Retinal pigment epithelial cell (primary cell): ENCODE measurements at regions not wholly inside any gene's neighbourhood (a gene's known extent, or its start where the extent isn't known, plus 50 kb on each side); places are given as distances from the start of the nearest gene placed in this dataset.

ENCODE experiments used
- DNase-seq: peaks from one replicate; pipeline ENCODE4 v3.0.0-alpha.2; 2010; ENCODE audit warnings: low read depth
- H3K4me3 ChIP-seq: 2 replicates; pipeline ENCODE4 v1.5.1; 2011; ENCODE audit warnings: mild to moderate bottlenecking, low read length, control low read depth, moderate library complexity
- CTCF ChIP-seq: conservative IDR thresholded peaks from 2 replicates; pipeline ENCODE4 v1.5.1; 2011; ENCODE audit warnings: low read depth, low read length, control low read depth, inconsistent platforms

DNA sequence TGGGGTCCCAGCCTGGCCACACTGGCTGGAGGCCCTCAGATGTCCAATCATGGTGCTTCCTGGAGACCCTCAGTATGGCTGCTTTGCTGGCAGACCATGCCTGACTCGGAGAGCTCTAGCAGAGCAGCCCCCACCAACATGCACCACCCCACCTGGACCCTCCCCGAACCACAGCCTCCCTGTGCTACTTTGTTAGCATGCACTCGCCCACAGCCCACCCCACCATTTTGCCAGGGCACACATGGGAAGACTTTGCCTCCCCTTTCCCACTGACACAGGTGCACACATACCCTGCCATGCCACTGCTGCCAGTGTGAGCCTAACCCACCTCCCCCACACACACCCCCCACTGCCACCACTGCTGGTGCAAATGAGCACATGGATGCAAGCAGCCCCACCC, 497.5 kb upstream of the PBX1 start:
- no peak overlapping the region for H3K4me3 ChIP-seq
- DNase-seq = no peak
- no peak for TF ChIP-seq CTCF

- no peak overlapping the region for H3K4me3 ChIP-seq
- TF ChIP-seq CTCF = no peak
- no peak for DNase-seq
Measured at GRCh38 chr1:164064501-164064900, 494.5 kb upstream of the PBX1 start.

DNA sequence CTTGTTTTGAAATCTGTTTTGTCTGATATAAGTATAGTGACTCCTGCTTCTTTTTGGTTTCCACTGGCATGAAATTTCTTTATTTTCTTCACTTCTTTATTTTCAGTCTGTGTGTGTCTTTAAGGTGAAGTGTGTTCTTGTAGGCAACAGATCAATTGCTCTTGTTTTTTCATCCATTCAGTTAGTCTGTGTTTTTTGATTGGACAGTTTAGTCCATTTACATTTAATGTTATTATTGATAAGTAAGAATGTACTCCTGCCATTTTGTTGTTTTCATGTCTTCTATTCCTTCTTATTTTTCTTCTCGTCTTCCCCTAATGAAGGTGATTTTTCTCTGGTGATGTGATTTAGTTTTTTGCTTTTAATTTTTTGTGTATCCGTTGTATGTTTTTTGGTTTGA, 487.7 kb upstream of the PBX1 start:
- no peak for TF ChIP-seq CTCF
- no peak overlapping the region for H3K4me3 ChIP-seq

DNA sequence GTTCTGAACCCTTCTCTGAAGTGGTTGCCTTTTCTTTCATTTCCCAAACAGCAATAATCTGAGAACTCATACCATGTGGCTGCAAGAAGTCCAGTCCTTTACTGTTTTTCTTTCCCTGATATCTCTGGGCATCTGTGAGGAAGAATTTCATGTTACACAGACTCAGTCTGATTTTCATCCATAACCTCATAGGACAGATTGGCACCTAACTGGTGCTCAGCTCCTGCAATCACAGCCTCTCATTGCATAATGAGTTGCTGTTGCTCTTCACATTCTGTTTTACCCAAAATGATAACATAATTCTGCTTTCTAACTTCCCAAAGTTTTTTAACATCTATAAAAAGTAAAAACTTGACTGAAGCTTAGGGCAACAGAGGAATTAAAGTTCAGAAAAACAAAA, 472.2 kb upstream of the PBX1 start:
- no peak for DNase-seq
- no peak overlapping the region for H3K4me3 ChIP-seq
- no peak for TF ChIP-seq CTCF

More for the DNA sequence above, 487.7 kb upstream of the PBX1 start:
- no peak for DNase-seq

DNA sequence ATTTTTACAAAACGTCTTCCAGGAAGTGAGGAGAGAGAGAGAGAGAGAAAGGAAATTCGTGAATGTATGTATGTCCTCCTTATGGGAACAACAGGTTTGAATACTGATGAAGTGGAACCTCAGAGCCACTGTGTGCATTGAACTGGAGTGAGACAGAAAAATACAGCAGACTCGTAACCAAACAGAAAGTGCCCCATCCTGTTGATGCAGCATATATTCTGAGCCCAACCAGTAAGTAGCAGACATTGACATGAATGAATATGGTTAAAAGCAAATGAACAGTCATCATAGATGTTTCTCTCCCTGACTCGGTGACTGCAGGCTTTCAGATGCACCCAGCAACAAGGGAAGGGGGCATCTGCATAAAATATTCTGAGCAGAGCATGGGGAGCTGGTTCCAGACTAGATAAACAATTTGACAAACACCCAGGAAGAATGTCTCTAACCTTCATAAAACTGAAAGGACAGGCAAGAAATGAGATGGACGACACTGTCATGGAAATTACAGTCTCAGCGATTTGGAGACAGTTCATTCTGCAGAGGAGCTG, 471.0 kb upstream of the PBX1 start:
- no peak overlapping the region for H3K4me3 ChIP-seq
- TF ChIP-seq CTCF = no peak
- DNase-seq = no peak

DNA sequence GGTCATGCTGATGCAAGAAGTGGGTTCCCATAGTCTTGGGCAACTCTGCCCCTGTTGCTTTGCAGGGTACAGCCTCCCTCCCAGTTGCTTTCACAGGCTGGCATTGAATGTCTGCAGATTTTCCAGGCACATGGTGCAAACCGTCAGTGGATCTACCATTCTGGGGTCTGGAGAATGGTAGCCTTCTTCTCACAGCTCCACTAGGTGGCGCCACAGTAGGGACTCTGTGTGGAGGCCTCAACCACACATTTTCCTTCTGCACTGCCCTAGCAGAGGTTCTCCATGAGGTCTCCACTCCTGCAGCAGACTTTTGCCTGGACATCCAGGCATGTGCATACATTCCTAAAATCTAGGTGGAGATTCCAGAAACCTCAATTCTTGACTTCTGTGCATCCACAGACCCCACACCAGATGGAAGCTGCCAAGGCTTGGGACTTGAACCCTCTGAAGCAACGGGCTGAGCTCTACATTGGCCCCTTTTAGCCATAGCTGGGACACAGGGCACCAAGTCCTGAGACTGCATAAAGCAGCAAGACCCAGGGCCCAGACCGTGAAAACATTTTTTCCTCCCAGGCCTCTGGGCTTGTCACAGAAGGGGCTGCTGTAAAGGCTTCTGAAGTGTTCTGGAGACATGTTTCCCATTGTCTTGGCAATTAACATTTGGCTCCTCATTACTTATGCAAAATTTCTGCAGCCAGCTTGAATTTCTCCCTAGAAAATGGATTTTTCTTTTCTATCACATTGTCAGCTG, 466.2 kb upstream of the PBX1 start:
- no peak overlapping the region for H3K4me3 ChIP-seq
- peak; percentile 12 for TF ChIP-seq CTCF
- no peak for DNase-seq

- H3K4me3 ChIP-seq = no peak overlapping the region
- TF ChIP-seq CTCF = no peak
- no peak for DNase-seq
Measured at GRCh38 chr1:164093543-164093942, 465.4 kb upstream of the PBX1 start.
